ENCODE measurements at regions not wholly inside any gene's neighbourhood (a gene's known extent, or its start where the extent isn't known, plus 50 kb on each side); places are given as distances from the start of the nearest gene placed in this dataset.

GRCh38 chr2:151043484-151043883 is 218.2 kb downstream of the RBM43 start:
- DNase-seq = no peak
- intact Hi-C loops (cut with DNase I; ENCODE audit: low total_unique reads) = no loop called here
- H3K9me3 ChIP-seq = no peaks in the 10 kb centered on the region

DNA sequence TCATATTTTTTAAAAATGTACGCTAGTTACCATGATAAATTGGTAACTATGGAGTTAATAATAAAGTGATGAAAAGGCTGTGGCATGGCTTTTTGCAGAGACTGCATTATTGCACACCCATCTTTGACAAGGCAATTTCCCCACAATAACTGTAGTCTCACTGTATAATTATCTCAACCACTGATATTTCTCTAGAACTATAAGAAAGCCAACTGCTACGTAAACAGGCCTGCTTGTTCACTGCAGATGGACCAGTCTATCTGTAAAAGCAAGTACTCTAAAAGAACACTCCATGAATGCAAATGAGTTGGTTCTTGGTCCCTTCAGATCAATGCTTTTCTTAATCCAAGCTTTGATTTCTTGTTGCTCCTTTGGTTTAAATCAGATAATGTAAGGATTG is 218.7 kb downstream of the RBM43 start:
- no peak overlapping the region for H3K27ac ChIP-seq
- no peak for TF ChIP-seq CTCF (IDR thresholded peaks at IDR 0.05)
- TF ChIP-seq POLR2A (IDR thresholded peaks at IDR 0.05) = no peak
- no peaks in the 10 kb centered on the region for H3K27me3 ChIP-seq
- H3K4me3 ChIP-seq = no peak overlapping the region
- H3K9me3 ChIP-seq = no peaks in the 10 kb centered on the region
- DNase-seq = no peak
- no peaks in the 10 kb centered on the region for H3K36me3 ChIP-seq (ENCODE audit: low read depth, missing control alignments)
- intact Hi-C loops (cut with DNase I; ENCODE audit: low total_unique reads) = no loop called here
- WGBS, 2 donors = 85 to 89% methylated on average over 2 of the region's 2 CpGs
- H3K4me1 ChIP-seq = no peaks in the 10 kb centered on the region

More at GRCh38 chr2:151043484-151043883, 218.2 kb downstream of the RBM43 start:
- no peaks in the 10 kb centered on the region for H3K36me3 ChIP-seq (ENCODE audit: low read depth, missing control alignments)
- H3K4me3 ChIP-seq = no peak overlapping the region
- H3K4me1 ChIP-seq = no peaks in the 10 kb centered on the region
- WGBS, 2 donors = 81 to 86% methylated on average over 5 of the region's 5 CpGs
- H3K27me3 ChIP-seq = no peaks in the 10 kb centered on the region
- TF ChIP-seq POLR2A (IDR thresholded peaks at IDR 0.05) = no peak
- no peak for TF ChIP-seq CTCF (IDR thresholded peaks at IDR 0.05)
- H3K27ac ChIP-seq = no peak overlapping the region

DNA sequence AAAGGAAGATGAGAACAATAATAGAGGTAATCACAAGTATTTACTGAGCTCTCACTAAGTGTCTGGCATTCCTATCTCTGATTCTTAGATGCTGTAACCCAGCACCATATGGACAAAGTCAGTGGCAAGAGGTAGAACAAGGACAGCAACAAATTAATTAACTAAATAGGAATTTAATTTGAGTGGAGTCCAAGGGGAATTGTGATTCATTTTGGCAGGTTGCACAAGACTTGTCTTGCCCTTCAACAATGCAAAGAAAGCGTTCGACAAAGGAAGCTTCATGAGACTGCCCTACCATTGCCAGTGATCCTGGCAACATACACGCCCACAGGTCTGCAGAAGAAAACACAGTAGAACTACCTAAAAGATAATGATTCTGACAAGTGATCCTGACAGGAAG is 221.6 kb downstream of the RBM43 start:
- TF ChIP-seq CTCF (IDR thresholded peaks at IDR 0.05) (no peak), POLR2A (IDR thresholded peaks at IDR 0.05) (no peak)
- intact Hi-C loops (cut with DNase I; ENCODE audit: low total_unique reads) = no loop called here
- no peaks in the 10 kb centered on the region for H3K36me3 ChIP-seq (ENCODE audit: low read depth, missing control alignments)

GRCh38 chr2:151038516-151038915 is 223.1 kb downstream of the RBM43 start:
- Histone ChIP-seq H3K36me3 (ENCODE audit: low read depth, missing control alignments) (no peaks in the 10 kb centered on the region), H3K4me1 (no peaks in the 10 kb centered on the region), H3K27me3 (no peaks in the 10 kb centered on the region), H3K4me3 (no peak overlapping the region), H3K27ac (no peak overlapping the region), H3K9me3 (no peaks in the 10 kb centered on the region)
- no peak for DNase-seq
- TF ChIP-seq POLR2A (IDR thresholded peaks at IDR 0.05) (no peak), CTCF (IDR thresholded peaks at IDR 0.05) (no peak)
- intact Hi-C loops (cut with DNase I; ENCODE audit: low total_unique reads) = no loop called here
- WGBS, 2 donors = 81 to 87% methylated on average over 6 of the region's 6 CpGs

More for the DNA sequence above, 221.6 kb downstream of the RBM43 start:
- H3K27me3 ChIP-seq = no peaks in the 10 kb centered on the region
- no peak overlapping the region for H3K4me3 ChIP-seq
- H3K4me1 ChIP-seq = no peaks in the 10 kb centered on the region
- DNase-seq = no peak
- WGBS, 2 donors = 87 to 93% methylated on average over 3 of the region's 3 CpGs
- no peaks in the 10 kb centered on the region for H3K9me3 ChIP-seq
- H3K27ac ChIP-seq = no peak overlapping the region

DNA sequence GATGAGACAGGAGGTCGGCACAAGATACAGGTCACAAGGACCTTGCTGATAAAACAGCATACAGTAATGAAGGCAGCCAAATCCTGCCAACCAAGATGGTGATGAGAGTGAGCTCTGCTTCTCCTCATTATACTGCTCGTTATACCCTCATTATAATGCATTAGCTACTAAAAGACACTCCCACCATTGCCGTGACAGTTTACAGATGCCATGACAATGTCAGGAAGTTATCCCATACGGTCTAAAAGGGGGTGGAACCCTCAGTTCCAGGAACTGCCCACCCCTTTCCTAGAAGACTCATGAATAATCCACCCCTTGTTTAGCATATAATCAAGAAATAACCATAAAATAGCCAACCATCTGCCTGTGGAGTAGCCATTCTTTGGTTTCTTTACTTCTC is 224.2 kb downstream of the RBM43 start:
- no peak for DNase-seq
- TF ChIP-seq CTCF (IDR thresholded peaks at IDR 0.05) (no peak), POLR2A (IDR thresholded peaks at IDR 0.05) (no peak)
- H3K27ac ChIP-seq = no peak overlapping the region
- no peak overlapping the region for H3K4me3 ChIP-seq
- H3K27me3 ChIP-seq = no peaks in the 10 kb centered on the region
- H3K4me1 ChIP-seq = no peaks in the 10 kb centered on the region
- no peaks in the 10 kb centered on the region for H3K36me3 ChIP-seq (ENCODE audit: low read depth, missing control alignments)
- intact Hi-C loops (cut with DNase I; ENCODE audit: low total_unique reads) = no loop called here
- 62 to 87% methylated on average over 4 of the region's 4 CpGs for whole genome bisulfite sequencing, 2 donors
- no peaks in the 10 kb centered on the region for H3K9me3 ChIP-seq

Measured in testis (tissue), 2 donors.